Duodenal mucosa (tissue), 2 donors: ENCODE measurements at regions not wholly inside any gene's neighbourhood (a gene's known extent, or its start where the extent isn't known, plus 50 kb on each side); places are given as distances from the start of the nearest gene placed in this dataset.

Experiments
- H3K27ac ChIP-seq: one replicate; pipeline ENCODE4 v1.7.0; 2013; ENCODE audit warnings: low read depth, low read length
- H3K27me3 ChIP-seq, 2 donors: one replicate each; pipeline ENCODE4 v1.7.0; 2013; ENCODE audit warnings: low read length in 2 of 2, control low read depth in 1 of 2; ENCODE audit not compliant: insufficient read depth in 2 of 2, control insufficient read depth in 1 of 2
- H3K36me3 ChIP-seq, 2 donors: one replicate each; pipeline ENCODE4 v1.7.0; 2013; ENCODE audit warnings: low read length in 2 of 2, control low read depth in 1 of 2; ENCODE audit not compliant: insufficient read depth in 2 of 2, control insufficient read depth in 1 of 2
- H3K4me1 ChIP-seq, 2 donors: one replicate each; pipeline ENCODE4 v1.7.0; 2013; ENCODE audit warnings: low read length in 2 of 2, control low read depth in 1 of 2; ENCODE audit not compliant: insufficient read depth in 2 of 2, control insufficient read depth in 1 of 2
- H3K4me3 ChIP-seq, 2 donors: one replicate each; pipeline ENCODE4 v1.7.0; 2013; ENCODE audit warnings: low read length in 2 of 2, low read depth in 1 of 2
- H3K9ac ChIP-seq, 2 donors: one replicate each; pipeline ENCODE4 v1.7.0; 2013; ENCODE audit warnings: low read length in 2 of 2, low read depth in 1 of 2
- H3K9me3 ChIP-seq, 2 donors: one replicate each; pipeline ENCODE4 v1.7.0; 2013; ENCODE audit warnings: low read length in 2 of 2, control low read depth in 1 of 2; ENCODE audit not compliant: control insufficient read depth in 1 of 2

GRCh38 chr9:107431461-107431860 is 58.1 kb downstream of the KLF4 start:
- no peaks in the 10 kb centered on the region for H3K9me3 ChIP-seq
- no peak overlapping the region for H3K4me3 ChIP-seq
- H3K27ac ChIP-seq = no peak overlapping the region
- H3K27me3 ChIP-seq = no peaks in the 10 kb centered on the region
- H3K4me1 ChIP-seq = no peaks in the 10 kb centered on the region
- no peak overlapping the region for H3K9ac ChIP-seq
- no peaks in the 10 kb centered on the region for H3K36me3 ChIP-seq

GRCh38 chr9:107430071-107430470 is 59.5 kb downstream of the KLF4 start:
- H3K4me1 ChIP-seq = peaks cover 0 to under 1% of the 10 kb centered on the region in 2 donors
- H3K4me3 ChIP-seq = no peak overlapping the region
- no peaks in the 10 kb centered on the region for H3K36me3 ChIP-seq
- no peaks in the 10 kb centered on the region for H3K9me3 ChIP-seq
- no peak overlapping the region for H3K9ac ChIP-seq
- H3K27ac ChIP-seq = no peak overlapping the region
- no peaks in the 10 kb centered on the region for H3K27me3 ChIP-seq

- Histone ChIP-seq H3K4me1 (peaks cover 5 to 8% of the 10 kb centered on the region in 2 donors), H3K27ac (no peak overlapping the region), H3K4me3 (no peak overlapping the region), H3K9me3 (no peaks in the 10 kb centered on the region), H3K27me3 (no peaks in the 10 kb centered on the region), H3K9ac (no peak overlapping the region), H3K36me3 (no peaks in the 10 kb centered on the region)
These were observed 63.4 kb downstream of the KLF4 start for GRCh38 chr9:107426126-107426525.

- Histone ChIP-seq H3K27ac (no peak overlapping the region), H3K27me3 (no peaks in the 10 kb centered on the region), H3K4me3 (peak overlapping the region; percentile 51 to 57), H3K4me1 (peaks cover 5 to 8% of the 10 kb centered on the region in 2 donors), H3K36me3 (no peaks in the 10 kb centered on the region), H3K9ac (no peak overlapping the region), H3K9me3 (no peaks in the 10 kb centered on the region)
These were observed 64.2 kb downstream of the KLF4 start for GRCh38 chr9:107425101-107426025.

GRCh38 chr9:107423540-107423939 is 66.0 kb downstream of the KLF4 start:
- no peak overlapping the region for H3K4me3 ChIP-seq
- H3K27me3 ChIP-seq = no peaks in the 10 kb centered on the region
- no peak overlapping the region for H3K27ac ChIP-seq

DNA sequence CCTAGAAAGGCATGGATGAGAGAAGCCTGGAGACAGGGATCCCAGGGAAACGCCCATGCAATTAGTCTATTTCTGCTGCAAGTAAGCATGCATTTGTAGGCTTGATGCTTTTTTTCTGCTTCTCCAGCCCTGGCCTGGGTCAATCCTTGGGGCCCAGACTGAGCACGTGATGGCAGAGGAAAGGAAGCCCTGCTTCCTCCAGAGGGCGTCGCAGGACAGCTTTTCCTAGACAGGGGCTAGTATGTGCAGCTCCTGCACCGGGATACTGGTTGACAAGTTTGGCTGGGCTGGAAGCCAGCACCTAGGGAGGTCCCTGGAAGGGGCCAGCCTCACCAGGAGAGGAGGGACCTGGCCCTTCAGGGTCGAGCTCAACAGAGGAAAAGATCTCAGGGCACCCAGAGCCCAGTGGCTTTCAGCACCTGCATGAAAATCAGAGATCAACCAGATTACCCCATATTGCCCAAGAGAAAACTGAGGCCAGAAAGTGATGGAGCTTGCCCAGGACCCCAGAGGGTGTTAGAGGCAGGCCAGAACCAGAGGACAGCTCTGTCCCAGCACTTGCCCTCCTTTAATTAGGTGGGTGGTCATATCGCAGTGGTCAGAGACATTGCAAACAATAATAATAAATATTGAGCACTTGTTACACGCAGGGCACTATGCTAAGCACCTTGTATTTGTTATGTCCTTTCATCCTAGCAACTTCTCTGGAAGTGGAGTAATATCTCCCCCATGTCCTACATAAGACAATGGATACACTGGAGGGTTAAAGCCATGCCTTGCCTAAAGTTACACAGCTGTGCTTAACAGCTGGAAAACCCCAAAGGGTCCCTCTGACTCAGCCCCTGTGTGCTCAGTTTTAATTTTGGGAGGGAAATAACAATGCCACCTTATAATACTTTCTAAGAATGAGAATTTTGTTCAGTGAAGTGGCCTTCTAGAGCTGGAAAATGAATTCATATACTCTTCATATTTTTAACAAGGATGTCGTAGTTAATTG is 67.1 kb downstream of the KLF4 start:
- Histone ChIP-seq H3K27ac (no peak overlapping the region), H3K9me3 (no peaks in the 10 kb centered on the region), H3K4me1 (peaks cover 5 to 8% of the 10 kb centered on the region in 2 donors), H3K27me3 (no peaks in the 10 kb centered on the region), H3K4me3 (no peak overlapping the region), H3K36me3 (no peaks in the 10 kb centered on the region), H3K9ac (no peak overlapping the region)

More at GRCh38 chr9:107423540-107423939, 66.0 kb downstream of the KLF4 start:
- Histone ChIP-seq H3K9ac (no peak overlapping the region), H3K9me3 (no peaks in the 10 kb centered on the region), H3K36me3 (no peaks in the 10 kb centered on the region), H3K4me1 (peaks cover 5 to 8% of the 10 kb centered on the region in 2 donors)

DNA sequence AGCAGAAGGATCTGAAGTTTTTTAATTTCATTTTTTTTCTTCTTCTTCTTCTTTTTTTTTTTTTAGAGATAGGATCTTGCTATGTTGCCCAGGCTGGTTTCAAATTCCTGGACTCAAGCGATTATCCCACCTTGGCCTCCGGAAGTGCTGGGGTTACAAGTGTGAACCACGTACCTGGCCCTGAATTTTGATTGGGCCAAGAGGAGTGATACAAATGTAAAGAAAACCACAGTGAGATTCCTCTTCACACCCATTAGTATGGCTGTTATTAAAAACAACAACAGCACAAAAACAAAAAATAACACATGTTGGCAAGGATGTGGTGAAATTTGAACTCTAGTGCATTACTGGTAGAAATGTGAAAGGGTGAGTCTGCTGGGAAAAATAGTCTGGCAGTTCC is 79.1 kb downstream of the KLF4 start:
- no peaks in the 10 kb centered on the region for H3K4me1 ChIP-seq
- no peaks in the 10 kb centered on the region for H3K9me3 ChIP-seq
- no peak overlapping the region for H3K4me3 ChIP-seq
- H3K27me3 ChIP-seq = peaks cover 0 to 4% of the 10 kb centered on the region in 2 donors
- no peaks in the 10 kb centered on the region for H3K36me3 ChIP-seq
- no peak overlapping the region for H3K27ac ChIP-seq
- H3K9ac ChIP-seq = no peak overlapping the region

GRCh38 chr9:107409581-107410389 is 79.8 kb downstream of the KLF4 start:
- Histone ChIP-seq H3K4me1 (no peaks in the 10 kb centered on the region), H3K4me3 (no peak overlapping the region), H3K9ac (no peak overlapping the region), H3K27me3 (peaks cover 0 to 4% of the 10 kb centered on the region in 2 donors), H3K9me3 (no peaks in the 10 kb centered on the region), H3K27ac (no peak overlapping the region), H3K36me3 (no peaks in the 10 kb centered on the region)

- Histone ChIP-seq H3K27me3 (peaks cover 0 to 4% of the 10 kb centered on the region in 2 donors), H3K9ac (no peak overlapping the region), H3K4me1 (no peaks in the 10 kb centered on the region), H3K4me3 (no peak overlapping the region), H3K36me3 (no peaks in the 10 kb centered on the region), H3K27ac (no peak overlapping the region), H3K9me3 (no peaks in the 10 kb centered on the region)
These were observed 81.9 kb downstream of the KLF4 start for GRCh38 chr9:107407675-107408074.
